ENCODE measurements at regions not wholly inside any gene's neighbourhood (a gene's known extent, or its start where the extent isn't known, plus 50 kb on each side); places are given as distances from the start of the nearest gene placed in this dataset.
"Not testable (repeated sequence)": the region's sequence is repeated elsewhere in the genome, so short reads cannot be mapped to it uniquely, and the experiment has no call there.

GRCh38 chr18:65605352-65605751 lies 145.5 kb upstream of the CDH7 start:
- not testable (repeated sequence) for H3K18ac ChIP-seq (ENCODE audit: low read length); H3K23ac ChIP-seq (ENCODE audit: low read length); H3K4ac ChIP-seq (ENCODE audit: low read depth, low read length); H2AFZ ChIP-seq (ENCODE audit: insufficient read depth, low read length, poor library complexity); H3K4me1 ChIP-seq (ENCODE audit: control insufficient read depth in 1 of 2, insufficient read depth in 2 of 2, low read length in 2 of 2); H2AK5ac ChIP-seq (ENCODE audit: low read length); H3K27me3 ChIP-seq (ENCODE audit: insufficient read depth, low read length); H3K36me3 ChIP-seq (ENCODE audit: control insufficient read depth in 1 of 2, insufficient read depth in 2 of 2, low read length in 2 of 2); H3K79me2 ChIP-seq (ENCODE audit: control insufficient read depth, insufficient read depth, low read length, poor library complexity); DNase-seq; H3K4me3 ChIP-seq (ENCODE audit: low read depth, low read length); H2BK120ac ChIP-seq (ENCODE audit: insufficient read depth, low read length, poor library complexity); H3K79me1 ChIP-seq (ENCODE audit: low read length); H2BK5ac ChIP-seq (ENCODE audit: low read depth, low read length, poor library complexity); H3K27ac ChIP-seq (ENCODE audit: low read depth, low read length); H4K91ac ChIP-seq (ENCODE audit: low read depth, low read length); H2BK12ac ChIP-seq (ENCODE audit: low read length); H3K4me2 ChIP-seq (ENCODE audit: low read length); H4K8ac ChIP-seq (ENCODE audit: low read depth, low read length); H3K9me3 ChIP-seq (ENCODE audit: insufficient read depth, low read depth, low read length); H3K9ac ChIP-seq (ENCODE audit: low read length); H3K14ac ChIP-seq (ENCODE audit: low read length); H4K12ac ChIP-seq (ENCODE audit: low read depth, low read length)
- no CpG with 5 or more reads among the region's 30 CpGs for WGBS (ENCODE audit: extremely low coverage, insufficient coverage, insufficient read length)

GRCh38 chr18:65601775-65602174 lies 149.0 kb upstream of the CDH7 start:
- no peak overlapping the region for H3K4ac ChIP-seq (ENCODE audit: low read depth, low read length)
- no peak overlapping the region for H3K14ac ChIP-seq (ENCODE audit: low read length)
- H3K27ac ChIP-seq (ENCODE audit: low read depth, low read length) = no peak overlapping the region
- no peak overlapping the region for H4K12ac ChIP-seq (ENCODE audit: low read depth, low read length)
- no peak overlapping the region for H4K91ac ChIP-seq (ENCODE audit: low read depth, low read length)
- no peaks in the 10 kb centered on the region for H3K36me3 ChIP-seq (ENCODE audit: control insufficient read depth in 1 of 2, insufficient read depth in 2 of 2, low read length in 2 of 2)
- H3K4me2 ChIP-seq (ENCODE audit: low read length) = no peak overlapping the region
- H2BK120ac ChIP-seq (ENCODE audit: insufficient read depth, low read length, poor library complexity) = no peak overlapping the region
- H2BK5ac ChIP-seq (ENCODE audit: low read depth, low read length, poor library complexity) = no peak overlapping the region
- H2AK5ac ChIP-seq (ENCODE audit: low read length) = no peak overlapping the region
- DNase-seq = no peak
- no peaks in the 10 kb centered on the region for H3K4me1 ChIP-seq (ENCODE audit: control insufficient read depth in 1 of 2, insufficient read depth in 2 of 2, low read length in 2 of 2)
- H2BK12ac ChIP-seq (ENCODE audit: low read length) = no peak overlapping the region
- no peak overlapping the region for H3K18ac ChIP-seq (ENCODE audit: low read length)
- H4K8ac ChIP-seq (ENCODE audit: low read depth, low read length) = no peak overlapping the region
- no peak overlapping the region for H3K23ac ChIP-seq (ENCODE audit: low read length)
- H3K9me3 ChIP-seq (ENCODE audit: insufficient read depth, low read depth, low read length) = no peaks in the 10 kb centered on the region
- H3K79me2 ChIP-seq (ENCODE audit: control insufficient read depth, insufficient read depth, low read length, poor library complexity) = no peaks in the 10 kb centered on the region
- no peak overlapping the region for H3K4me3 ChIP-seq (ENCODE audit: low read depth, low read length)
- WGBS (ENCODE audit: extremely low coverage, insufficient coverage, insufficient read length) = no CpG with 5 or more reads among the region's 2 CpGs
- no peaks in the 10 kb centered on the region for H3K27me3 ChIP-seq (ENCODE audit: insufficient read depth, low read length)
- H3K9ac ChIP-seq (ENCODE audit: low read length) = no peak overlapping the region
- H2AFZ ChIP-seq (ENCODE audit: insufficient read depth, low read length, poor library complexity) = no peak overlapping the region
- H3K79me1 ChIP-seq (ENCODE audit: low read length) = no peaks in the 10 kb centered on the region

- no peak overlapping the region for H2AK5ac ChIP-seq (ENCODE audit: low read length)
- no peaks in the 10 kb centered on the region for H3K79me2 ChIP-seq (ENCODE audit: control insufficient read depth, insufficient read depth, low read length, poor library complexity)
- H4K91ac ChIP-seq (ENCODE audit: low read depth, low read length) = no peak overlapping the region
Measured at GRCh38 chr18:65592435-65592834, 158.4 kb upstream of the CDH7 start.

GRCh38 chr18:65587491-65587890 lies 163.3 kb upstream of the CDH7 start:
- H3K27me3 ChIP-seq (ENCODE audit: insufficient read depth, low read length) = no peaks in the 10 kb centered on the region
- no peak for DNase-seq
- no peak overlapping the region for H3K4me2 ChIP-seq (ENCODE audit: low read length)
- H4K12ac ChIP-seq (ENCODE audit: low read depth, low read length) = no peak overlapping the region
- no peak overlapping the region for H3K14ac ChIP-seq (ENCODE audit: low read length)
- H2BK120ac ChIP-seq (ENCODE audit: insufficient read depth, low read length, poor library complexity) = no peak overlapping the region
- no peak overlapping the region for H3K27ac ChIP-seq (ENCODE audit: low read depth, low read length)
- H3K4ac ChIP-seq (ENCODE audit: low read depth, low read length) = no peak overlapping the region
- no peak overlapping the region for H2BK5ac ChIP-seq (ENCODE audit: low read depth, low read length, poor library complexity)
- H3K36me3 ChIP-seq (ENCODE audit: control insufficient read depth in 1 of 2, insufficient read depth in 2 of 2, low read length in 2 of 2) = no peaks in the 10 kb centered on the region
- no CpG with 5 or more reads among the region's 3 CpGs for WGBS (ENCODE audit: extremely low coverage, insufficient coverage, insufficient read length)
- no peaks in the 10 kb centered on the region for H3K4me1 ChIP-seq (ENCODE audit: control insufficient read depth in 1 of 2, insufficient read depth in 2 of 2, low read length in 2 of 2)
- no peak overlapping the region for H2AK5ac ChIP-seq (ENCODE audit: low read length)
- H2BK12ac ChIP-seq (ENCODE audit: low read length) = no peak overlapping the region
- H3K18ac ChIP-seq (ENCODE audit: low read length) = no peak overlapping the region
- no peak overlapping the region for H3K9ac ChIP-seq (ENCODE audit: low read length)
- no peak overlapping the region for H3K4me3 ChIP-seq (ENCODE audit: low read depth, low read length)
- H3K9me3 ChIP-seq (ENCODE audit: insufficient read depth, low read depth, low read length) = no peaks in the 10 kb centered on the region
- H3K79me2 ChIP-seq (ENCODE audit: control insufficient read depth, insufficient read depth, low read length, poor library complexity) = no peaks in the 10 kb centered on the region
- H3K79me1 ChIP-seq (ENCODE audit: low read length) = no peaks in the 10 kb centered on the region
- no peak overlapping the region for H4K91ac ChIP-seq (ENCODE audit: low read depth, low read length)
- no peak overlapping the region for H4K8ac ChIP-seq (ENCODE audit: low read depth, low read length)
- H3K23ac ChIP-seq (ENCODE audit: low read length) = no peak overlapping the region
- H2AFZ ChIP-seq (ENCODE audit: insufficient read depth, low read length, poor library complexity) = no peak overlapping the region

More at GRCh38 chr18:65592435-65592834, 158.4 kb upstream of the CDH7 start:
- Histone ChIP-seq H3K4me1 (ENCODE audit: control insufficient read depth in 1 of 2, insufficient read depth in 2 of 2, low read length in 2 of 2) (no peaks in the 10 kb centered on the region), H3K23ac (ENCODE audit: low read length) (no peak overlapping the region), H3K9me3 (ENCODE audit: insufficient read depth, low read depth, low read length) (no peaks in the 10 kb centered on the region), H2BK120ac (ENCODE audit: insufficient read depth, low read length, poor library complexity) (no peak overlapping the region), H3K18ac (ENCODE audit: low read length) (no peak overlapping the region), H3K79me1 (ENCODE audit: low read length) (no peaks in the 10 kb centered on the region), H4K8ac (ENCODE audit: low read depth, low read length) (no peak overlapping the region), H2AFZ (ENCODE audit: insufficient read depth, low read length, poor library complexity) (no peak overlapping the region), H3K36me3 (ENCODE audit: control insufficient read depth in 1 of 2, insufficient read depth in 2 of 2, low read length in 2 of 2) (no peaks in the 10 kb centered on the region), H3K4ac (ENCODE audit: low read depth, low read length) (no peak overlapping the region), H3K14ac (ENCODE audit: low read length) (no peak overlapping the region), H3K27me3 (ENCODE audit: insufficient read depth, low read length) (no peaks in the 10 kb centered on the region), H2BK12ac (ENCODE audit: low read length) (no peak overlapping the region), H3K27ac (ENCODE audit: low read depth, low read length) (no peak overlapping the region), H3K9ac (ENCODE audit: low read length) (no peak overlapping the region), H3K4me2 (ENCODE audit: low read length) (no peak overlapping the region), H4K12ac (ENCODE audit: low read depth, low read length) (no peak overlapping the region), H3K4me3 (ENCODE audit: low read depth, low read length) (no peak overlapping the region), H2BK5ac (ENCODE audit: low read depth, low read length, poor library complexity) (no peak overlapping the region)
- DNase-seq = peak in 1 of 2 donors; percentile 17
- WGBS (ENCODE audit: extremely low coverage, insufficient coverage, insufficient read length) = no CpG with 5 or more reads among the region's 4 CpGs

All from trophoblast cell (in vitro differentiated cells and primary cell).